AG10803 (cell line): ENCODE measurements at regions not wholly inside any gene's neighbourhood (a gene's known extent, or its start where the extent isn't known, plus 50 kb on each side); places are given as distances from the start of the nearest gene placed in this dataset.
A peak's percentile ranks its signal among the peaks of the same experiment; 100 is the strongest.

Experiments
- DNase-seq: peaks from one replicate; pipeline ENCODE4 v3.0.0; 2010; ENCODE audit warnings: low read depth
- H3K4me3 ChIP-seq: 2 replicates; pipeline ENCODE4 v1.5.1; 2011; ENCODE audit warnings: mild to moderate bottlenecking, low read length, control low read depth
- TF ChIP-seq, protein P1 (sequence below): conservative IDR thresholded peaks from 2 replicates; pipeline ENCODE4 v1.5.1; 2011; ENCODE audit warnings: mild to moderate bottlenecking, low read length, control low read depth, inconsistent platforms

DNA sequence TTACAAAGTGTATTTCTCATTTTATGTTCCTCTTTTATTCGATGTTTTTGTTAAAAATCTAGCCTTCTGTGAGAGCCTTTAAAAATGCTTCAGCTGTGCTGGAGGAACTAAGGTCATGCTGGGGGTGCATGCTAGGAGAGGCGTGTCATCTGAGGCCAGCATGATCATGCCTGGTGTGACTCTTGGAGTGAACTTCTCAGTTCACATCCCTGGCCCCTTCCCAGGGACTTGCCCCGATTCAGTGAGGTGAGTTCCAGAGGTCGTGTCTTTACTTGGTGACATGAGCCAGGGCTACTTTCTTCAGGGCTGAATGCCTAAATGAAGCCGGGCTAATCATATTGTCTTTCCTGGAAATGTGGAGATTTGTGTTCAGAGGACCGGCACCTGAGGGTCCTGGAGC lies 264.9 kb downstream of the MREG start:
- peak; percentile 53 for DNase-seq
- no peak overlapping the region for H3K4me3 ChIP-seq
- TF ChIP-seq, protein P1, sequence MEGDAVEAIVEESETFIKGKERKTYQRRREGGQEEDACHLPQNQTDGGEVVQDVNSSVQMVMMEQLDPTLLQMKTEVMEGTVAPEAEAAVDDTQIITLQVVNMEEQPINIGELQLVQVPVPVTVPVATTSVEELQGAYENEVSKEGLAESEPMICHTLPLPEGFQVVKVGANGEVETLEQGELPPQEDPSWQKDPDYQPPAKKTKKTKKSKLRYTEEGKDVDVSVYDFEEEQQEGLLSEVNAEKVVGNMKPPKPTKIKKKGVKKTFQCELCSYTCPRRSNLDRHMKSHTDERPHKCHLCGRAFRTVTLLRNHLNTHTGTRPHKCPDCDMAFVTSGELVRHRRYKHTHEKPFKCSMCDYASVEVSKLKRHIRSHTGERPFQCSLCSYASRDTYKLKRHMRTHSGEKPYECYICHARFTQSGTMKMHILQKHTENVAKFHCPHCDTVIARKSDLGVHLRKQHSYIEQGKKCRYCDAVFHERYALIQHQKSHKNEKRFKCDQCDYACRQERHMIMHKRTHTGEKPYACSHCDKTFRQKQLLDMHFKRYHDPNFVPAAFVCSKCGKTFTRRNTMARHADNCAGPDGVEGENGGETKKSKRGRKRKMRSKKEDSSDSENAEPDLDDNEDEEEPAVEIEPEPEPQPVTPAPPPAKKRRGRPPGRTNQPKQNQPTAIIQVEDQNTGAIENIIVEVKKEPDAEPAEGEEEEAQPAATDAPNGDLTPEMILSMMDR, result no peak

DNA sequence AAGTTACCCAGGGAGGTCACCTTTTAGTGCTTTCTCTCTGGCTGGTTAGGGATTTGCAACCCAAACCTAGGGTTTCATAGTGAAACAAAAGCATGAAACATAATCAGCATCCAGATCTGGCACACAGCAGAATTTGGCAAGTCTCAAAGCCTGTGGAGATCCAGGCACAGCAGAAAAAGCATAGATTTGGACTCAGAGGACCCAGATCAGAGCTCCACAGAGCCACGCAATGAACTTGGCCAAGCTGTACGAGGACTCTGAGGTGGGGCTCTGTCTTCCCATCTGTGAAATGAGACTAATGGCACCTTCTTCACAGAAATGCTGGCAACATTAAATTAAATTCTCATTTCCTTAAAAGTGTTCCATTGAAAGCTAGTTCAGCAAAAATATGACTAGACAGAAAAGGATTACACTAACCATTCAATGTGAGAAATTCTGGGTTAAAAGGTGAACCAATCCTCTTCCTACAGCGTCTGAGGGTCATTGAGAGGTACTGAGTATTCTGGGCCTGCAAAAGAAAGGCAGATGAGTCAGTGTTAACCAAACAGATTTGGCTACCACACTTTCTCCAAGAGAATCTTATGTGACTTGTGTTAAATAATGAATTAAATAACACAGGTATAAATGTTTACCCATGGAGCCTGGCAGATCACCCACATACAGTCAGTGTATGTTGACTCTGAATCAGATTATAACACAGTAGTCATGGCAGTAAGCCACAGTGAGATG lies 266.3 kb downstream of the MREG start:
- no peak for DNase-seq
- no peak overlapping the region for H3K4me3 ChIP-seq
- TF ChIP-seq, protein P1, result no peak

DNA sequence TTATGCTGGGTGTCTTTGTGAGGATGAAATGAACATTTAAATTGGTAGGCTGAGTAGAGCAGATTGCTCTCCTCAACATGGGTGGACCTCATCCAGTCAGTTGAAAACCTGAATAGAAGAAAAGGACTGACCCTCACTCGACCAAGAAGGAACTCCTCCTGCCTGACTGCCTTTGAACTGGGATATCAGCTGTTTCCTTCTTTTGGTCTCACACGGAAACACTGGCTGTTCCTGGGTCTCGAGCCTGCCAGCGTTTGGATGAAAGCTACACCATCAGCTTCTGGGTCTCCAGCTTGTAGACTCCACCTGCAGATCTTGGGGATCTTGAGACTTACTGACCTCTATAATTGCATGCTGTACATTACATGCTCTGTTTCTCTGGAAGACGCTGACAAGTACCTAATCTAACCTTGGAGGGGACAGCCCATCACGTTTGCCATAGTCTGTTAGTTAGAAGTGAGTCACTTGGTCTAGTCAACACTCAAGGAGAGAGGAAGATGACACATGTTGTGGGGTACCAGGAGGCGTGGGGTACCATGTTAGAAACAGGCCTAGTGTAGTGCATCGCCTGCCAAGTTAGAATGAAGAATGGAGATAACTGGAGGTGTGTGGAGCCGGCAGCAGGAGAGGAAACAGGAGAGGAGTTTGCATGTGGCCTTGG lies 267.0 kb downstream of the MREG start:
- H3K4me3 ChIP-seq, result no peak overlapping the region
- DNase-seq, result no peak
- TF ChIP-seq, protein P1, result no peak

DNA sequence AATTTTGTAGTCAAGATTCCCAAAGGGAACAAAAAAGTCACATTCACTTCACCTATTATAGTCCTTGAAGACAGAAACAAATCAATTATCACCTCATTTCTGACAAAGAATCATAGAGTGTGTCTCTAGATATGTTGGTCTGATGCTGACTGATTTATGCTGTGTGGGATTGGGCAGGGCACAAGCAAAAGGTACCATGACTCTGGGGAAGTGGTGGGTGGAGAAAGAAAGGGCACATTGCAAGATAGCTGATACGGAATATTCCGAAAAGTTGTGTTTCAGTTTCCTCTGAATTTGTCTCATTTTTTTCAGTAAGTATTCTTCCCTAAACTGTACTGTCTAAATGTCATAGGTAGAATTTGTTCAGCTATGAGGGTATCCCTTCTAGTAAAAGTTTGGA lies 268.0 kb downstream of the MREG start:
- TF ChIP-seq, protein P1, result no peak
- no peak overlapping the region for H3K4me3 ChIP-seq
- DNase-seq, result no peak

DNA sequence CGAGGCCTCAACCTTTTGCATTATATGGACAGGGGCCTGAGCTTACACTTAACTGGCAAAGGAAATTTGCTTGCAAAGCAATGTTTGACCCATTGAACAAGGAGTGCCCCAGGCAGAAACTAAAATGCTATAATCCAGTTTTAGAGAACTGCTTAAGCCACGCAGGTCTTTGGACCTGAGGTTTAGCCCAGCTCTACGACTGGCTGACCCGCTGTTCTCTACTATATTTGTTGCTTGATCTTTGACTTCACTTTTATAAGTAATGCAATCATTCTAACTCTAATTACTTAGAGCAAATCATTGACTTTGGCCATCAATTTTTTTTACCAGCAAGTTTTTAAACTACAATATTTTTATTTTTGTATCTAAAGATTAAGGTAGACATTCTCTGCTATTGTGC lies 268.8 kb downstream of the MREG start:
- TF ChIP-seq, protein P1, result no peak
- H3K4me3 ChIP-seq, result no peak overlapping the region
- no peak for DNase-seq

DNA sequence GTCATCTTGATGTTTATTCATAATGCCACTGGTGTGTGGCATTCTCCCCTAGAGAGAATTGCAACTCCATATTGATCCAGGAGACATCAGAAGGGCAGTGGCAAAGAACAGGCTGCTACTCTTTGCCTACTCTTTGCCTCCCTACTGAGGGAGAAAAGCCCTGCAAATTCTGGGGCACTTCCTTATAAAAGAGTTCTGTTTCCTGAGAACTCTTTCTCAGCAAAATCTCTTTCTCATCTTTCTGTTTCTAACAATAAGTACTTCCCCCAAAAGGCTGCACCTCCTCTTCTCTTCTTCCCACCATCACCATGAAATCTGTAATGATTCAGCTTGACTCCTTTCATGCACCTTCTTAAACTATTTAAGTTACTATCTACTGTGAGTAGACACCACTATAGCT lies 270.3 kb downstream of the MREG start:
- no peak for DNase-seq
- TF ChIP-seq, protein P1, result no peak

DNA sequence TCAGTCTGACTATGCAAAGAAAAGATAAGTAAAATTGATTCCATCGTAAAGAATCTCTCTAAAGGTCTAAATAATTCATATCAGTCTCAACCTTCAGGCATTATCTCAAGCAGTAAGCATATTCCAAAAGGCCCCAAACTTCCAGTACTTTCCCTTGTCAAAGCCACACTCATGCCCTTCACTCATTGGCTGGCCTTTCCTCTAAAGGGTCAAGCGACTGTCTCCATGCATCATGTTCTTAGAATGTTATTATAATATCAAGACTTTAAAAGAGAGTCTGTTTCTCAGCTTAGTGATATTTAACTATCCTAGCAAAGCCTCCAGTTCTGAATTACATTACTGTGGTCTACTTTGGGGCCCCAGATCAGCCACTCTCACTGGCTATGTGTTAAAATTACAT lies 271.3 kb downstream of the MREG start:
- DNase-seq, result no peak
- TF ChIP-seq, protein P1, result no peak
- H3K4me3 ChIP-seq, result no peak overlapping the region

More for the DNA sequence above, 270.3 kb downstream of the MREG start:
- no peak overlapping the region for H3K4me3 ChIP-seq
